ENCODE measurements at regions not wholly inside any gene's neighbourhood (a gene's known extent, or its start where the extent isn't known, plus 50 kb on each side); places are given as distances from the start of the nearest gene placed in this dataset.
A peak's percentile ranks its signal among the peaks of the same experiment; 100 is the strongest.
"Not testable (repeated sequence)": the region's sequence is repeated elsewhere in the genome, so short reads cannot be mapped to it uniquely, and the experiment has no call there.

DNA sequence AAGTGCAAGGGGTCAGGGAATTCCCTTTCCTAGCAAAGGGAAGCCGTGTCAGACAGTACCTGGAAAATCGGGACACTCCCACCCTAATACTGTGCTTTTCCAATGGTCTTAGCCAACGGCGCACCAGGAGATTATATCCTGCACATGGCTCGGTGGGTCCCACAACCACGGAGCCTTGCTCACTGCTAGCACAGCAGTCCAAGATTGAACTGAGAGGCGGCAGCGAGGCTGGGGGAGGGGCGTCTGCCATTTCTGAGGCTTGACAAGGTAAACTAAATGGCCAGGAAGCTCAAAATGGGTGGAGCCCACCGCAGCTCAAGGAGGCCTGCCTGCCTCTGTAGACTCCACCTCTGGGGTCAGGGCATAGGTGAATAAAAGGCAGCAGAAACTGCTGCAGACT, 76.5 kb upstream of the LINC00632 start:
- ATAC-seq; DNase-seq; intact Hi-C loops (cut with micrococcal nuclease): not testable (repeated sequence)

DNA sequence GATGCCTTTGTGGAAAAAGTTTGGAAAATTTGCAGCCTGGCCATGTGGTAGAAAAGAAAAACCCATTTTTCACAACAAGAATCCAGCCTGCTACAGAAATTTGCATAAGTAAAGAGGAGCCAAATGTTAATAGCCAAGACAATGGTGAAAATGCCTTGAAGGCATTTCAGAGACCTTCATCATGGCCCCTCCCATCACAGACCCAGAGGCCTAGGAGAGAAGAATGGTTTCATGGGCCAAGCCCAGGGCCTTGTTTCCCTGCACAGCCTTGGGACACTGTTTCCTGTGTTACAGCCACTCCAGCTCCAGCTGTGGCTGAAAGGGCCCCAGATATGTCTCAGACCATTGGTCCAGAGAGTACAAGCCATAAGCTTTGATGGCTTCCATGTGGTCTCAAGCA, 101.4 kb upstream of the LINC00632 start:
- ATAC-seq (no peak), DNase-seq (no peak)
- intact Hi-C loops (cut with micrococcal nuclease), result no loop called here

DNA sequence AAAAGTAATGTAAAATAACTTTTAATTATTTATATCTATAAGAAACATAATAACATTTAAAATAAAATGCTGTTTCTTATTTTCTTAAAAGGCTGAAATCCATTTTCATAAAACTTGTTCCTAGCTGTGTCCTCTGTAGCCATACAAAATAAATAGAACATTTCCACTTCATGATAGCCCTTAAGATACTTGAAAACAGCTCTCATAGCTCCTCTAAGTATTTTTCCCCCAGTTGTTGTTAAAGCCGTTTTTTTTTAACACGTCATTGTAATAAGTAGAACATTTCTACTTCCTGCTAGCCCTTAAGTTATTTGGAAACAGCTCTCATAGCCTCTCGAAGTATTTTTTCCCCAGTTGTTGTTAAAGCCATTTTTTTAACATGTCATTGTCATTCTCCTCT, 97.3 kb upstream of the SOX3 start:
- intact Hi-C loops (cut with micrococcal nuclease), result no loop called here
- ATAC-seq (no peak), DNase-seq (no peak)

DNA sequence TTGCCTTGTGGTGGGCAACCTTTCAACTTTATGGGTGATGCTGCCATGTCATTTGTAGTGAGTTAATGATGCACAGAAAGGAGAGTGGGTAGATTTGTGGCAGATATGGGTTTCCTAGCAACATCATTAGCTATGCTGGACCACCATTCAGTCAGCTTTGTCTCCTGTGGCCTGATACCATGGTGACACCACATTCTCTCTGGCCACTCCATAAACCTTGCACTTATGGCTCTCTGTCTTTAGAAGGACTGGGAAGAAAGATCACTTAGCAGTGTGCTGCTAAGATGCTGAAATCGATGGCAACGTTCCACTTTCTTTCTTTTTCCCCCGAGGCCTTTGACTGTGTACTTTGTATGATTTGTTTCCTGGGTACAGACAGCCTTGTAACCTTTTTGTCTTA, 95.0 kb upstream of the SOX3 start:
- ATAC-seq, result no peak
- intact Hi-C loops (cut with micrococcal nuclease), result no loop called here
- no peak for DNase-seq

DNA sequence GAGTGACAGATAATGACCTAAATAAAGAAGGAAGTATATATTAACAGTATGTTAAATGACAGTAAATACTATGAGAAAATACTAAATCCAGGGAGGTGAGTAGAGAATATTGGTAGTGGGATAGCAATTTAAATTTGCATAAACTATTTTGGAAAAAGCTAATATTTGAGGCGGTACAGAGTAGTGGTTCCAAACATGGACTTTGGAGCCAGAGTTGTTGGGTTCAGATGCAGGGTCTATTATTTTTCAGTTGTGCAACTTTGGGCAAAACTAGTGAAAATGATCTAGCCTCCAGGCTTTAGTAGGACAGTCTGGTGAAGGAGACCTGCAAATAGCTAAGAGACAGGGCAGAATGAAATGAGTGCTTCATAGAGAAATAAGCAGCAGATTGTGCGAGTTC, 84.8 kb upstream of the SOX3 start:
- intact Hi-C loops (cut with micrococcal nuclease), result no loop called here
- DNase-seq (no peak), ATAC-seq (no peak)

DNA sequence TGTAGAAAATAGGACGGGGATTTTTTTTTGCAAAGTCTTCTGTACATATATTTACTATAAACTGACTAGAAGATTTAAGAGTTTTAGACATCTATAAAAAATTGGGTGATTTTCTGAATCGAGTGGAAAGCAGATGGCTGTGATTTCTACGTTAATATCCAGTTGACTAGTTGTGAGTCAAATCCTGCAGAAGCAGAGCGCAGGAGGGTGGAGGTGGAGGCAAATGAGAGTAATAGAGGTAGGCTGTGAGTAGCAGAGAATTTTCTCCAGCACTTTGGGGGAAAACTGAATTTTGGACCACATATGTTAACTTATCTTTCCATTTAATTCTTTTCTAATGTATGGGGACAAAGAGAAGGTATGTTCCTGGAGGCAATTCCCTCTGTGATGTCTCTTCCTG, 82.1 kb upstream of the SOX3 start:
- ATAC-seq, result no peak
- intact Hi-C loops (cut with micrococcal nuclease), result no loop called here

DNA sequence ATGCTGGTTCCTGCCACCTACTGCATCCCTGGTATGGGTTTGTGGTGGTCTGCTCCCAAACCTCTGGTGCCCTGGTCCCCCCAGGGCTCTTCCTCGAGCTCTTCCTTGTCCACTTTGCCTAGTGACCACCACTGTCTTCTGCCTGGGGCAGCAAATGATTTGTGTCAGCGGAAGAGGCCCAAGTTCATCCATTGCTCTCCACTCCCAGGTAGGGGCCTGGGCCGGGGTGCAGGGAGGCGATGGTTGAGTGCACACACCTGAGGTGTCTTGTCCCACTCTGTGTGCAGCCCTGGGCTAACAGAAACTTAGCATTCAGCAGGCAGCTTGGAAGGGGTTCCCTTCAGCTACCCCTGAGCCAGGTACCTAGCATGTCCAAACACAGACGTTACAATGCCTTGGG, 75.6 kb upstream of the SOX3 start:
- intact Hi-C loops (cut with micrococcal nuclease), result no loop called here
- DNase-seq (no peak), ATAC-seq (no peak)

More for the DNA sequence above, 82.1 kb upstream of the SOX3 start:
- DNase-seq, result no peak

DNA sequence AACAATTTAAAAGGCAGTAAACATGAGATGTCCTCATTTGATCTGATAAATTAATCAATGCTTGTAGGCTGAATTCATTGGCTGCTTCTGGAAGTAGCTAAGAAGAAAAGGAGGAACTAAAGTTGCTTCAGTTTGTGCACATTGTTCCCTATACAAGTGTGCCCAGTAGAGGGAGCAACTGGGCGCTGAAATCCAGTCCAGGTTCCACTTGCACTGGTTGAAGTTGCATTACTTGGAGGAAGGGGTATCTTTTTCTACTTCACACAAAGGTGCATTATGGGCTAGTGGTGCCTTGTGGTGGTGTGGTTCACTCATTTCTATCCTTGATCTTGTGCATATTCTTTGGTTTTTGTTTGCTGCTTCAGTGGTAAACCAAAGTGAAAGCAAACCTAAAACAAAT, 67.9 kb upstream of the SOX3 start:
- intact Hi-C loops (cut with micrococcal nuclease), result no loop called here

DNA sequence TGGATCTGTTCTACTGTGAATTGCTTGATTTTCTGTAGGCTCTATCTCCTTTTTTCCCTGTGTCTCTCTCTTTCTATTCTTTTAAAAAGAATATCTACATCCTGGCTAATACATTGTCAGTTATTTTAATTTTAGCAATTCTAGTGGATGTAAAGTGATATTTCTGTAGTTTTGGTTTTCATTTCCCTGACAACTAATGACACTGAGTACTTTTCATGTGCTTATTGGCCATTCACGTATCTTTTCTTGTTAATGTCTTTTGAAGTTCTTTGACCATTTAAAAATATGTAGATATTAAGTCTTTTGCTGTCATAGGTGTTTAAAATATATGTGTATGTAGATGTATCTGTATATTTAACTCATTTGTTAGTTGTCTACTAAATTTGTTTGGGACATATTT, 59.0 kb upstream of the SOX3 start:
- intact Hi-C loops (cut with micrococcal nuclease), result no loop called here
- no peak for ATAC-seq
- DNase-seq, result no peak

More for the DNA sequence above, 67.9 kb upstream of the SOX3 start:
- DNase-seq (peak; percentile 14), ATAC-seq (no peak)
